ENCODE measurements at regions not wholly inside any gene's neighbourhood (a gene's known extent, or its start where the extent isn't known, plus 50 kb on each side); places are given as distances from the start of the nearest gene placed in this dataset.

DNA sequence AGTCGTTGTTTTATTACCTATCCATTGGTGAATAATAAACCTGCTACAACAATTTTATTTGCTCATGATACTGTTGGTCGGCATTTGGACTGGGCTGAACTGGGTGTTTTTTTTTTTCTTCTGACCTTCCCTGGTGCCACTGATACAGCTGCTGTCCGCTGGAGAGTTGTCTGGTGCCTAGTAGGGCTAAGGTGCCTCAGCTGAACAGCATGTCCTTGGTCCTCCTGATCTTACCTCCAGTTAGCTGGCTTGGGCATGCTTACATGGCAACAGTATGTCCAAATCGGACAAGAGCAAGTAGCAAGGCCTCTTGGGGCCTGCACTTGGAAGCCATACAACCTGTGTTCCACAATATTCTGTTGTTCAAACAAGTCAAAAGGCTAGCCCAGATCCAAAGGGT, 563.4 kb downstream of the BMP2 start:
- no peak for TF ChIP-seq POLR2A (IDR thresholded peaks at IDR 0.05)
- TF ChIP-seq, protein P1, sequence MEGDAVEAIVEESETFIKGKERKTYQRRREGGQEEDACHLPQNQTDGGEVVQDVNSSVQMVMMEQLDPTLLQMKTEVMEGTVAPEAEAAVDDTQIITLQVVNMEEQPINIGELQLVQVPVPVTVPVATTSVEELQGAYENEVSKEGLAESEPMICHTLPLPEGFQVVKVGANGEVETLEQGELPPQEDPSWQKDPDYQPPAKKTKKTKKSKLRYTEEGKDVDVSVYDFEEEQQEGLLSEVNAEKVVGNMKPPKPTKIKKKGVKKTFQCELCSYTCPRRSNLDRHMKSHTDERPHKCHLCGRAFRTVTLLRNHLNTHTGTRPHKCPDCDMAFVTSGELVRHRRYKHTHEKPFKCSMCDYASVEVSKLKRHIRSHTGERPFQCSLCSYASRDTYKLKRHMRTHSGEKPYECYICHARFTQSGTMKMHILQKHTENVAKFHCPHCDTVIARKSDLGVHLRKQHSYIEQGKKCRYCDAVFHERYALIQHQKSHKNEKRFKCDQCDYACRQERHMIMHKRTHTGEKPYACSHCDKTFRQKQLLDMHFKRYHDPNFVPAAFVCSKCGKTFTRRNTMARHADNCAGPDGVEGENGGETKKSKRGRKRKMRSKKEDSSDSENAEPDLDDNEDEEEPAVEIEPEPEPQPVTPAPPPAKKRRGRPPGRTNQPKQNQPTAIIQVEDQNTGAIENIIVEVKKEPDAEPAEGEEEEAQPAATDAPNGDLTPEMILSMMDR (IDR thresholded peaks at IDR 0.05 in 4 of 5, conservative IDR thresholded peaks at IDR 0.05 in 1 of 5) = no peak
